NCI-H2196 treated with DMSO at 0.1 percent for 48 hours (cell line): ENCODE measurements at regions not wholly inside any gene's neighbourhood (a gene's known extent, or its start where the extent isn't known, plus 50 kb on each side); places are given as distances from the start of the nearest gene placed in this dataset.

Experiments used
- DNase-seq: peaks from one replicate; lab custom pipeline; 2025; ENCODE audit not compliant: unreplicated experiment; lab: John Stamatoyannopoulos, UW

DNA sequence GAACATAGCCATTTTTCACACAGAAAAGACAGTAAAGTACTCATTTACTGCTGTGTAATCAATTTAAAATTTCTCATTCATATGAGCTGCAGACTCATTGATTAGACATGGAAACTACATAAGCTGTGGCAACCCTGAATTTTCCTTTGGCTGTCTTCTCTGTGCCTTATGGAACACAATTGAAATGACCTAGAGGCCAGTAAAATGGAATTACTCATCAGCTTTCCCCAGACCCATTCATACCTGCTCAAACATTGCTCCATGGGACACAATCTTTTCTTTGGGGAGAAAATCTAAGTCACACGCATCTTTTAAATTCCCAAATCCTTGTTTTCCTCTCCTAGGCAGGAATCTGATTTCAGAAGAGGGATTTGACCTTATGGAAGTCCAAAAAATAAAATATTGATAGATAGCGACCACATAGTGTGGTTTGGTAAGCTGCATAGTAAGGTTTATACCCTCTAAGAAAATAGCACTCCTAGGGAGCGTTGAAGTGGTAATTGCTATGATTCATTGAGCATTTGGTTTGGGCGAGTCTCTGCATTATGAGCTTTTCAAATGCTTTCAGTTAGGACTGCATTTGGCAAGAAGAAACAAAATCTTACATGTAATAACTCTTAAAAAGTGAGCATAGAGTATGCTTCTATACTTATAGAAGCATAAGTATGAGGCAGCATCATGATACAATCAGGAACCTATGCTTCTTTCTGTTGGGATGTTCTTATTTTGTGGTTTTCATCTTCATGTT lies 243.4 kb upstream of the GADL1 start:
- DNase-seq: no peak

DNA sequence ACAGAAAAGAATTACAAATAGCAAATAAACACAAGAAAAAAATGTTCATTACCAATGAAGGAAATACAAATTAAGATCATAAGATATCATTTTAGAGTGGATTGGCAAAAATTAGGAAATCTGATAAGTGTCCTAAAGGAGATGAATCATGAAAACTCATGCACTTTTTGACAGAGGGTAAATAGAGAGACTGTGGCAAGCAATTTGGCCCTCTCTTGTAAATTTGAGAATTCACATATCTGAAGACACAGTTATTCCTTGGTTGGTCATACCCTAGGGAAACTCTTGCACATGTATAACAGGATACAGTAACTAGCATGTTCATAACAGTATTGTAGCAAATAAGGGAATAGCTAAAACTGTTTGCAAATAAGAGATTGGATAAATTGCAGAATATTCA lies 246.0 kb upstream of the GADL1 start:
- no peak for DNase-seq

DNA sequence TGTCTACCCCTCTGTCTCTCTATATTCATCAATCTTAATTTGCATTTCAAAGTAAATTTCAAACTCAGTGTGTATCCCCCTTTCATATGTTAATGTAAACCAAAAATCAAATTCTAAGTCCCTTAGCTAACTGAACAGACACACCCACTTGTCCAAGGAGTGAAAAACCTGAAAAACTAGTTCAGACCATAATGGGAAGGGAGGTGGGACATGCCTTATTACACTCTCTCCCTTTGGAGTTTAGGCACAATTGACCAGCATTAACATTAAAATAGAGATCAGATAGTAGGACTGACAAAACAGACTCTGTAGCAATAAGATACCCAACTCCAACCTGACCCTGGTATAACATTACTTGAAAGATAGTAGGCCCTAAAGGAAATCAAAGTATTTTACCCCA lies 247.7 kb upstream of the GADL1 start:
- DNase-seq: no peak

DNA sequence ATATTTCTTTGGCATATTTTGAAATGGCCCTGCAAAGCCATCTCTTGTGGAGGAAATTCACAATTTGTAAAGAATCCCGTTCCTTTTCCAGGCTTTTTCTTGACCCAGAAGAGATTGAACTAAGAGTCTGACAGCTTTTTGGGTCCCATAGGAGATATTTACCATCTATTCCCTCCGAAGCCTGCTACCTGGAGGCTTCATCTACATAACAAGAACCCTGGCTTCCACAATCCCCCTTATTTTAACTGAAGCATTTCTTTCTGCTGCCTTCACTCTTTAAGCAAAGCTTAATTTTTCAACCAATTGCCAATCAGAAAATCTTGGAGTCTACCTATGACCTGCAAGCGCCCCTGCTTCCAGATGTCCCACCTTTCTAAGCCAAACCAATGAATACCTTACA lies 248.1 kb upstream of the GADL1 start:
- no peak for DNase-seq

DNA sequence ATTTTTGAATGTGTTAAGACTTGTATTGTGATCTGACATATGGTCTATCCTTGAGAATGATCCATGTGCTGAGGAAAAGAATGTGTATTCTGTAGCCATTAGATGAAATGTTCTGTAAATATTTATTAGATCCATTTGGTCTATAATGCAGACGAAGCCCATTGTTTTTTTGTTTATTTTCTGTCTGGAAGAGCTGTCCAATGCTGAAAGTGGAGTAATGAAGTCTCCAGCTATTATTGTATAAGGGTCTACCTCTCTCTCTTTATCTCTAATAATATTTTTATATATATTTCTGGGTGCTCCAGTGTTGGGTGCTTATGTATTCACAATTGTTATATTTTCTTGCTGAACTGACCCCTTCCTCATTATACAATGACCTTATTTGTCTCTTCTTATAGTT lies 250.6 kb upstream of the GADL1 start:
- no peak for DNase-seq

DNA sequence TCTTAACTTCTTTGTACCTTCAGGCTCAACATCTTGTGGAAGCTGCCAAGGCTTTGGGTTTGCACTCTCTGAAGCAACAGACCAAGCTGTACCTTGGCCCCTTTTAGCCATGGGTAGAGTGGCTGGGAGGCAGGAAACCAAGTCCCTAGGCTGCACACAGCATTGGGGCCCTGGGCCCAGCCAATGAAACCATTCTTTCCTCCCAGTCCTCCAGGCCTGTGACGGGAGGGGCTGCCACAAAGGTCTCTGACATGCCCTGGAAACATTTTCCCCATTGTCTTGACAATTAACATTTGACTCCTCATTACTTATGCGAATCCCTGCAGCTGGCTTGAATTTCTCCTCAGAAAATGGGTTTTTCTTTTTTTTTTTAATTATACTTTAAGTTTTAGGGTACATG lies 253.1 kb upstream of the GADL1 start:
- DNase-seq: no peak

DNA sequence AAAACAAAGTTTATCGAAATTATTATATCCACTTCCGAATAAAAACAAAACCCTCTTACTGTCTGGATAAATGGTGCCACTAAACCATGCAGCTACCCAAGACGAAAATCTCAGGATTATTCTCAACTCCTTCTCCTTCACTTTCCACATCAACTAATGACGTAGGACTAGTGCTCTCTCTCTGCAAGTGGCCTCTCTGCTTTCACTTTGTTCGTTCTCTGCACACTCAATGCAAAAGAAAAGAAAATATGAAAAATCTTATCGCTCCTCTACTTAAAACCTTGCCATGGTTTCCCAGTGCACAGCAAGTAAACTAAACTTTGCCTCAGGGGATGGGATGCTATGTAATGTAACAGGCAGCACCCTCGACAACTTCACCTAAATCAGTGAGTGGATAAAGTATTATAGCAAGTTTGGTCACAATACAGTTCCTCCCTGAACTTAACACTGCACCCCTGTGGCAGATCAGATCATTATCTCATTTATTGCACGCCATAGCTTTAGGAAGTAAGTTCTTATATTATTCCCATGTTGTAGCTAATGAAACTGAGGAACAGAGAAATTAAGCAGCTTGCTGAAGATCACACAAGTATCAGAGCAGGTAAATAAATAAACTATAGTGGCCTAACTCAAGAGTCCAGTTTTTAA lies 262.7 kb upstream of the GADL1 start:
- DNase-seq: no peak

DNA sequence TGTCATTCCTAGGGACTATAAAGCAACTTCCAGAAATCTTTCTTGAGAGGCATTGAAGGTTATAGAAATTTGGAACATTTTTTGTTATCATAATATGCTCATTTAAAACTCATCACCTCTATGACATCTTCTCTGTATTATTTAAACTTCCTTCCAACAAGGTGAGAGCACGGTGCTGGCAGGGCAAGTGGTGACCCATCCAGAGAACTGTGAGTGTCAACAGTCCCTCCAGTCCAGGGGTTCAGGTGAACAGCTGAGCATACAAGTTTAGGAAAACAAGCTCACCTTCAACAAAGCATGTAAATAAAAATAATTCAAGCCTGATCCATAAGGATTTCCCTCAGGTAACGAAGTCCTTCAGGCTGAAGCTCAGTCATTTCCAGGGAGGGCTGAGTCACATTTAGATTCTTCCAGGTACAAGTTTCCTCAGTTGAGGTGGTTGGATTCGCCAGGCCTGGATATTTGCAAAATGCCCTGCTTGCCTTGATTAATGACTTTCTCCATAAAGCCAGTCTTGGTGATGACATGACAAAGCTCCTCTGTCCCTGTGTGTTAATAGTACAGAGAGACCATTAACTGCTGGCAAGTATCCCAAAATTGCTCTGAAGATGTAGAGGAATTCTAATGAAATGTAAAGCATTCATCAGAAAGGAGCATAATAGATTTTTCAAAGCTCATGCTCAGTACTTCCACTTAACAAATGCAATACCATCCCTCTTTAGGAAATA lies 263.6 kb upstream of the GADL1 start:
- DNase-seq: no peak

DNA sequence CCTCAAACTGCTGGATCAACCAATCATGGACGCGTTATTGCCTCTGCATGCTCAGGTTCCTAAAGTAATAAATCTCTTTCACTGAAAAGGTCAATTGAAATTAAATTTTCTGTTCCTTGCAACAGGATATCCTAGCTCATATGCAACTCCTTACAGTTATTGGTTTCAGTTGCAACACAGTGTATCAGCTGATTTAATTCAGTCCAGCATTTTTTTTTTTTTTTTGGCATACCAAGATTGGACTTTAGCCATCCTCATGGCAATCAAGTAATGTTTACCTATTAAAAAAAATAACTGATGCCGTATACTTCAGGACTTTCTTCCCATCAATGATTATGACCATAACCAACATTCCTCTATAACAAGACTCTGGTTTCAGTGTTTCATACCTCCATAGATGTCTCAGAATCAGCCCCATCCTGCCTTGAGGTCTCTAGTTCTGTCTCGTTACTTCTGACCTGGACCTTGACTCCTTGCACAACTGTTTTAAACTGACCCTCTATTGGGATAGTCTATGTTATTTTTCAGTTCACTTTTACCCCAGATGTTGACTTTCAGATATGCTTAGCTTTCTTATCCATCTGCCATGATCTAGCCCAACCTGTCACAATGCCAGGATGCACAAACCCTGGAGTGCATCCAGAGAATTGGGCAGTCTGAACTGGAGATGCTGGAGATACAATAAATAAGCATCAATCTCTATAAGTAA lies 265.0 kb upstream of the GADL1 start:
- DNase-seq: no peak

DNA sequence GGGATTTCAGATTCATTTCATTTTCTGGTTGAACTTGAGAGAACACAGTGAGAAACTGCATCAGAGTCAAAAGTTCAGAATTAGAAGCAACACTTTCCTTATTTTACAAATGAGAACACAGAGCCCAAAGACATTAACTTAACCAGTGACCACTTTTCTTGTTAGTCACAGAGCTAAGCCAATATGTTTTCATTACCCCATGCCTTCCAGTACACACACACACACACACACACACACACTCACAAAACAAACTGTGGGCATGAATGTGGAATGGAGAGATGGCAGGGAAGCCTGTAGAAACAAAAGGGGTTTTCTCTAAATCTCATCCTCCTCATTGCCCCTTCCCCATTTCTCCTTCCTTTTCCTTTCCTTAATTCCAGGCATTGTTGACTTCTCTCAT lies 267.4 kb upstream of the GADL1 start:
- no peak for DNase-seq

DNA sequence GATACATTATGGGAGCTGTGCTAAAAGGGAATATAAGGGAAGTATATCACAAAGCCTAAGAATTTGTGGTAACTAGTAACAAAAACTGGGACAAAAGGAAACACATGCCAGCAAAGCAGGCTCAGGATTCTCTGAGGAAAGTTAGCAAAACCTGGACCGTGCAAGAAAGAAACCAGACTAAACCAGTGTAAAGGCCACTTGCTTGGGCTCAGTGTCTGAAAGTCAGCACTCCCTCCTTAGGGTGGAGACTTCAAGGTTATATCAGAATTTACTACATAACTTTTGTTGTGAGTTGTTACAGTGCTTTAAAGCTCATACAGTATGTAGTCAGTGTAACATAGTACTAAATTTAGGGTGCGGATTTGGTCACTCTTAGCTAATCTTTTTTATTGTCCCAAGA lies 269.9 kb upstream of the GADL1 start:
- DNase-seq: no peak

DNA sequence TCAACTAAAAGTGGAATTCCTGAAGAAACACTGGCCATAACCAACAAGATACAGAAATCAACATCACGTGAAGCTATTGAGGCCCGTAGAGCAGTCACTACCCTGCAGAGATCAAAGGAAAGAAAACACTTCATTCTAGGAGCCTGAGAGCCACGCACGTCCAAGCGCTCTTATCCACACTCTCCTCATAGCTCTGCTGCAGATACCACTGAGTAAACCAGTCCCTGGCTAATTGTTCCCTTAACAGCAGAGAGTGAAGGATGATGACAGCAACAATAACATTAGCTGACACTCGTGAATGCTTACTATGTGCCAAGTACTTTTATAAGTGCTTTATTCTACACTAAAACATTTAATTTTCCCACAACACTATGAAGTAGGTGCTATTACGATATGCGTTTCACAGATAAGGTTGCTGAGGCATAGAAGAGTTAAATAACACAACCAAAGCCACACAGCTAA lies 271.0 kb upstream of the GADL1 start:
- DNase-seq: no peak

DNA sequence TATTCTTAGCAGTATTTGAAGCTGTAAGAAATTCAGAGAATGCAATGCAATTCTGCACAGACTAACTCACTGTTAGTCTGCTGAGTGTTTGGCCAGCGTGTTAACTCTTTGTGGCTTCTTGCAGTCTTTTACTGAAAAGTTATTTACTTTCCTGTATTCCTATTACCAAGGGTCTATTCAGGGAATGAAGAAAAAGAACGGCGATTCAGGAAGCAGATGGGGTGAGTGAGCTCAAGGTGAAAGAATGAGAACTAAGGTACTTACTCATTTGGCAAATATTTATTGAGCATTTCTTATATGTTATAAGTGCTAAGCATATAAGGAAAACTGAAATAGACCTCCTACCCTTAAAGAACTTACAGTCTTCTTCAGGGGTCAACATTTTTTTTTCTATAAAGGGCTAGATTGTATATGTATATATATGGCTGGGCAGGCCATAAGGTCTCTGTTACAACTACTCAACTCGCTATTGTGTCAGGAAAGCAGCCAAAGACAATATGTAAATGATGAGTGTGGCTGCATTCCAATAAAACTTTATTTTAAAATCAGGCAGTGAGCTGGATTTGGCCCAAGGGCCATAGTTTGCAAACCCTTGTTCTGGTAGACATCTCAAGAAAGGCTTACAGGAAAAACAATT lies 271.9 kb upstream of the GADL1 start:
- no peak for DNase-seq

DNA sequence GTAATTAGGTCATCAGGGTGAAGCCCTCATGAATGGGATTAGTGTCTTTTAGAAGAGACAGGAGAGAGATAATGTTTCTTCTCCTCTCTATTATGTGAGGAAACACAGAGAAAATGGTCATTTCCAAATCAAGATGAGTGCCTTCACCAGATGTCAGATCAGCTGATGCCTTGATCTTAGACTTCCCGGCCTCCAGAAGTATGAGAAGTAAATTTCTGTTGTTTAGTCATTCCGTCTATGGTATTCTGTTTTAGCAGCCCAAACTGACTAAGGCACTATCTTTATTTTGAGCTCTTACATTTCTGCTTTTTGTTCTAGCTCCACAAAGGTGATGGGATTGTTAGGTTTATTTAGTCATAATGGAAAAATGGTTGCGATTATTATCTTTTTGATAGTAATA lies 273.2 kb upstream of the GADL1 start:
- DNase-seq: no peak

DNA sequence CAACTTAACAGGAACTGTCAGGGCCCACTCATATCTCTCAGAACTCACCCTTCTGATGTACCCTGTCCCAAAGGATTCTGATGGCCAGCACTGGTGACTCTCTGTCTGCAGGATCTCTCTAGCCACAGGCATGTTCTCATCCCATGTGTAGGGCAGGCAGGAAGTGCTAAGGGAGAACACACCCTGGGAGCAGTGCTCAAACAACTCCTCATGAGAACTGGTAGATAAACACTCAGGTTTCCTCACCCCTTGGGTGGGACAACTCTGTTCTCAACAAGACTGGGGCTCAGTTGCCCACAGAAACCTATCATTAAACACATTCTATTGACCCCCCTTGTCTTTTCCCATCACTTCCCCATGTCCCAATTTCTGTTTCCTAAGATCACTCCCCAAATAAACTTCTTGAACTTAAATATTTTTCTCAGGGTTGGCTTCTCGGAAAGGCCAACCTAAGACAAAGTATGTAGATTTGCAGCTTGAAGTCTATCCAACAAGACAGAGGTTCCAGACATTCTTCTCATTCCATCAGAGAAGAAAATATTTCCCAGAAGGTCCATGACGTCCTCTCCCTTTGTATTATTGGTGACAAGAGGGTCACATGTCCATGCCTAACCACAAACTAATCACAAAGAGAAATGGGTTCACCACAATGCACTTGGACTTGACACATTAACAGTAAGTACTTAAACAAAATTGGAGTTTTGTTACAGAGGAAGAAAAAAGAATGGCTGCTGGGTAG lies 276.6 kb upstream of the GADL1 start:
- DNase-seq: no peak

DNA sequence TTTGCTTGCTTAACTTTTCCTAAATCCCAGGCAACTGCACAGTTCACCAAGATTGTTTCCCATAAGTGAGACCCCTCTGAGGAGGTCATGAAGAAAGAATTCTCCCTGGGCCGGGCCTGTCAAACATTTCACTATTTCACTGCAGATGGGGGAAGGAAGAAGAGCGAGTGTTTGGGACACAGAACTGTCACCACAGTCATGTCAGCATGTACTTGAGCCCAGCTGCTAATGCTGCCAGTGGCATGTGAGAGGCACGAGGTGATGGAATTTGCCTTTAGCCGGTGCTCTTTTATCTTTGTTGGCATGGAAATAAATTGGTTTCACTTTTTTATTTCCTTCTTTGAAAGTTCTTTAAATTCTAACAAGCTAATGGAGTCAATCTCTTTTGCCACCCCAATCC lies 277.9 kb upstream of the GADL1 start:
- DNase-seq: no peak

DNA sequence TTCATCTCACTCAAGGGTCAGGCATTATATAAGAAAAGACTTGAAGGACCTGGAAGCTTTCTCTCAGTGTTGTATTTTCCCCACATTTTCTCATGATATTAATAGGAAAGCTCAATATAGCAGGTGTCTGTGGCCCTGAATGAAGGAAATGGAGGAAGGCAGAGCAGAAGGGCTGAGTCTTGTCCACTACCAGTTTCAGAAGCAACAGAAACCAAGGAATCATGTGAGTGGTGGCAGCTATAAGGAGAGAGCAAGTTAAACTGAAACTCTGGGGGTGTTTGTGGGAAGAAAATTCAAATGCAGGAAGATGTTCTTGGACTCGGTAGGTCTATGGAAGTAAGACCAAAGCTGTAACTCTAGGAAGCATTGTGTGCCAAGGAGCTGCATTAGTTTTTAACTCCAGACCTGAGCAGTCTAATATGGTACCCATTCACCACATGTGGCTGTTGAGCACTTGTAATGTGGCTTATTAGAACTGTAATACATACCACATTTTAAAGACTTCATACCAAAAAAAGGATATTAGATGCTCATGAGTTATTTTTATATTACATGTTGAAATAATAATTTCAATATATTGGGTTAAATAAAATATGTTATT lies 278.8 kb upstream of the GADL1 start:
- no peak for DNase-seq

DNA sequence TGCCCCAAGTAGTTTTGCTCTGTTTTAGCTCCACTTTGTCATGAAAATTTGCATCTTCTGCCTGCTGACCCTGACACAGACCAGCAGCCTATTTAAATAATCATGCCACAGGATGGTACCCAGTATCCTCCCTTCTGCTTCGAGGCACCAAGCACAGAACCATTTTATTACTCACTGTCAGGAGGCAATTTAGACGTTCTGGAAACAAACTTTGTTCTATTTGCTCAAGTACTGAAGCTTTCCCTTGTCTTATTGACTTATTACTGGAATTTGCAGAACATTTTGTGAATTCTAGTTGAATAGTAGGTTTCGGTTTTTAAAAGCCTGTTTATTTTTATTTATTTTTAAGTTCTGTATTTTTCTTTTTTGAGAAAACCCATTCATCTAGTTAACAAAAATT lies 279.6 kb upstream of the GADL1 start:
- DNase-seq: no peak

DNA sequence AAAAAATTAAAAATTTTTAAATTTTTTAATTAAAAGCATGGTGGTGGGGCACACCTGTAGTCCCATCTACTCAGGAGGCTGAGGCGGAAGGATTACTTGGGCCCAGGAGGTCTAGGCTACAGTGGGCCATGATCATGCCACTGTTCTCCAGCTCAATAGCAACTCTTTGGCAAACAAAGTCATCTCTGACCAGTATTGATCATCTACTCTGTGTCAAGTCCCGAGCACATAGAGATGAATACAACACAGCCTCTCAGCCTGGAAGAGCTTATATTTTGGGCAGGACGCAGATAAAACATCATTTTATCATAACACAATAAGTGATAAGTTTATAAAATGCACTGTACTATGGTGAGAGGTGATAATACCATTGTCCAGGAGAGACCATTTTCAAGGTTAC lies 281.6 kb upstream of the GADL1 start:
- no peak for DNase-seq

DNA sequence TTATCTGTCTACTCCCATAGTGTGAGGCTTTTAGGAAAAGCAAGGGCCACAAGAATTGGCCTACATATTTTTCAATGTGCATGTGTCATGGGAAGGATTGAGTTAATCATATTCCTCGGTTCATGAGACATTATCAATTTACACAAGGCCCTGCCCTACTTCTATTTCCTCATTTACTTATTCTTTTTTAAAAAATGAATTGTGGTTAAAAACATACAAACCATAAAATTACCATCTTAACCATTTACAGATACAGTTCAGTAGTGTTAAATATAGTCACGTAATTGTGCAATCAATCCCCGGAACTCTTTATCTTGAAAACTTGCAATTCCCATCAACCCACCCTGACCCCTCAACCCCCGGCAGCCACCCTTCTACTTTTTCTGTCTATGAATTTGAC lies 284.0 kb upstream of the GADL1 start:
- no peak for DNase-seq
